ENCODE measurements at regions not wholly inside any gene's neighbourhood (a gene's known extent, or its start where the extent isn't known, plus 50 kb on each side); places are given as distances from the start of the nearest gene placed in this dataset.

GRCh38 chr2:105458076-105458475 is 59.2 kb upstream of the FHL2 start (continued):
- TF ChIP-seq RFX5 (IDR thresholded peaks at IDR 0.05; ENCODE audit: borderline replicate concordance, low read depth, low read length) (no peak), CHD7 (IDR thresholded peaks at IDR 0.05; ENCODE audit: insufficient replicate concordance, low read length) (no peak), SP2 (IDR thresholded peaks at IDR 0.05; ENCODE audit: low read length) (no peak), FOSL1 (IDR thresholded peaks at IDR 0.05; ENCODE audit: insufficient read depth, low read depth, low read length) (no peak)
